B cell (primary cell): ENCODE measurements at regions not wholly inside any gene's neighbourhood (a gene's known extent, or its start where the extent isn't known, plus 50 kb on each side); places are given as distances from the start of the nearest gene placed in this dataset.

Experiments used
- ATAC-seq: fragments of 200-7000 bp; cut with Tn5 transposase; one replicate; pipeline ENCODE4 v1.10.0; 2021; ENCODE audit warnings: low read depth, mild to moderate bottlenecking, moderate number of reproducible peaks, moderate library complexity
- CTCF ChIA-PET: fragments of 350-600 bp; sonication (Branson Sonifier 250); formaldehyde crosslinking; loops from one replicate; lab custom pipeline; 2021; ENCODE audit warnings: antibody characterized with exemption, inconsistent platforms; lab: Charles Lee
- POLR2A ChIA-PET: fragments of 350-600 bp; sonication (Branson Sonifier 250); formaldehyde crosslinking; loops from one replicate; lab custom pipeline; 2021; ENCODE audit warnings: antibody characterized with exemption; lab: Charles Lee
- DNase-seq: peaks from one replicate; pipeline ENCODE4 v3.0.0; 2013
- H2AFZ ChIP-seq: 2 replicates; pipeline ENCODE4 v1.6.1; 2012; ENCODE audit warnings: mild to moderate bottlenecking, low read depth, low read length; ENCODE audit not compliant: insufficient read depth, poor library complexity, severe bottlenecking
- H3K27ac ChIP-seq, 2 donors: 1 replicate in 1 of 2; 2 replicates in 1 of 2; pipeline ENCODE4 v1.5.1; 2012 to 2013; ENCODE audit warnings: low read length in 2 of 2, mild to moderate bottlenecking in 2 of 2, moderate library complexity in 1 of 2
- H3K27me3 ChIP-seq, 4 experiments: fragments of 200-600 bp in 1 of 4; sonication (generic) in 1 of 4; replicated peaks in 1 of 4; 1 replicate in 2 of 4; 2 replicates in 2 of 4; pipeline versions ENCODE4 v1.6.1 to v1.7.0; 2013 to 2016; ENCODE audit warnings: low read length in 3 of 4, mild to moderate bottlenecking in 2 of 4, mixed read lengths in 1 of 4, moderate library complexity in 1 of 4; ENCODE audit not compliant: insufficient read depth in 4 of 4, control insufficient read depth in 3 of 4; ENCODE audit errors: control extremely low read depth in 1 of 4
- H3K36me3 ChIP-seq, 2 experiments: replicated peaks in 1 of 2; 1 replicate in 1 of 2; 2 replicates in 1 of 2; pipeline versions ENCODE4 v1.6.1 to v1.7.1; 2013; ENCODE audit warnings: low read length in 1 of 2; ENCODE audit not compliant: insufficient read depth in 2 of 2, control insufficient read depth in 1 of 2; ENCODE audit errors: control extremely low read depth in 1 of 2, extremely low read depth in 1 of 2
- H3K4me1 ChIP-seq, 2 donors: fragments of 200-600 bp in 1 of 2; sonication (generic) in 1 of 2; 1 replicate in 1 of 2; 2 replicates in 1 of 2; pipeline versions ENCODE4 v1.5.1 to v1.6.1; 2013 to 2017; ENCODE audit warnings: low read length in 2 of 2; ENCODE audit not compliant: control insufficient read depth in 2 of 2, insufficient read depth in 2 of 2
- H3K4me2 ChIP-seq: replicated peaks from 2 replicates; pipeline ENCODE3; 2012; ENCODE audit warnings: mild to moderate bottlenecking, low read depth, low read length; ENCODE audit not compliant: poor library complexity, severe bottlenecking
- H3K4me3 ChIP-seq, 5 experiments: fragments of 200-600 bp in 1 of 5; sonication (generic) in 1 of 5; 1 replicate in 3 of 5; 2 replicates in 2 of 5; pipeline versions ENCODE4 v1.5.1 to v1.7.0; 2011 to 2016; ENCODE audit warnings: low read length in 4 of 5, mild to moderate bottlenecking in 4 of 5, low read depth in 2 of 5, control low read depth in 1 of 5, moderate library complexity in 1 of 5; ENCODE audit not compliant: insufficient read depth in 1 of 5; ENCODE audit errors: control extremely low read depth in 1 of 5, extremely low read depth in 1 of 5
- H3K79me2 ChIP-seq: fragments of 200-600 bp; sonication (generic); one replicate; pipeline ENCODE4 v1.6.0; 2016; ENCODE audit warnings: low read length; ENCODE audit not compliant: control insufficient read depth, insufficient read depth
- H3K9ac ChIP-seq: fragments of 200-600 bp; sonication (generic); 2 replicates; pipeline ENCODE4 v1.6.1; 2017; ENCODE audit warnings: mild to moderate bottlenecking, low read length, moderate library complexity
- H3K9me3 ChIP-seq, 3 donors: one replicate each; pipeline versions ENCODE4 v1.6.1 to v1.7.1; 2013; ENCODE audit warnings: low read length in 2 of 3; ENCODE audit not compliant: control insufficient read depth in 2 of 3, insufficient read depth in 1 of 3; ENCODE audit errors: control extremely low read depth in 1 of 3
- H4K20me1 ChIP-seq: 2 replicates; pipeline ENCODE4 v1.6.0; 2012; ENCODE audit warnings: mild to moderate bottlenecking, low read length; ENCODE audit not compliant: insufficient read depth, control insufficient read depth, poor library complexity, severe bottlenecking
- H3K27ac Mint-ChIP-seq: one replicate; pipeline ENCODE4 v1.8.0; 2021; ENCODE audit warnings: mixed read lengths
- H3K27me3 Mint-ChIP-seq: one replicate; pipeline ENCODE4 v1.8.0; 2021; ENCODE audit warnings: mixed read lengths
- H3K4me1 Mint-ChIP-seq: one replicate; pipeline ENCODE4 v1.8.0; 2021; ENCODE audit warnings: mixed read lengths
- H3K4me3 Mint-ChIP-seq: one replicate; pipeline ENCODE4 v1.8.0; 2021; ENCODE audit warnings: mixed read lengths
- H3K9me3 Mint-ChIP-seq: one replicate; pipeline ENCODE4 v1.8.0; 2022; ENCODE audit warnings: mixed read lengths; ENCODE audit not compliant: insufficient read depth
- EZH2 ChIP-seq: IDR thresholded peaks from 2 replicates; pipeline ENCODE4 v1.6.1; 2012; ENCODE audit warnings: borderline replicate concordance, low read depth, mild to moderate bottlenecking, moderate library complexity, low read length; ENCODE audit not compliant: insufficient read depth, poor library complexity, severe bottlenecking
- WGBS: methylation state at CpG from one replicate; pipeline ENCODE4 v1.1.5; 2013; ENCODE audit warnings: missing lambda C conversion rate; ENCODE audit not compliant: insufficient coverage; 5-methylcytosine and 5-hydroxymethylcytosine counted together
- intact Hi-C: fragments of 100-400 bp; cut with micrococcal nuclease; formaldehyde crosslinking; loops from one replicate; pipeline ENCODE4 v1.10.0; 2022
- TF ChIP-seq, protein P1 (sequence below): fragments of 200-600 bp; IDR thresholded peaks from one replicate; pipeline ENCODE4 v1.8.0; 2022; ENCODE audit warnings: antibody characterized with exemption, mild to moderate bottlenecking

DNA sequence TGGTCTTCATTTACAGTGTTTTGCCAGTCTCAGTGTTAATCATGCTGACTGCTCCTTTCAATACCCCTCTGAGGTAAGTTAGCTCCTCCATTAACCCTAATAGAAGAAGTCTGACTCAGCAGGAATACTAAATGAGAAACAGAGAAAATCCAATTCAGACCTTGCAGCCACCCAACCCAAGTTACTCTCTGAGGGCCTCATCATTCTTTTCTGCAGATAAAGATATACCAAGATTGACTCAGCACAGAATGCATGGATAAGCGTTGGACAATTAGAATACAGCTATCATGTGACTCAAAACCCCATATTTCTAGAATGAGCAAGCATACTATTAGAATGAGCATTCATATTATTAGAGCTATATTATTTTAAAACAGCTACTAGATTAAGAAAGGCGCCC, 389.1 kb upstream of the SGO1 start:
- Histone ChIP-seq H3K9me3 (peaks cover 0 to 5% (median 0%) of the 10 kb centered on the region in 3 donors), H4K20me1 (no peaks in the 10 kb centered on the region), H3K4me2 (no peak overlapping the region), H3K9ac (no peak overlapping the region), H3K79me2 (no peaks in the 10 kb centered on the region), H2AFZ (no peak overlapping the region), H3K4me3 (no peak overlapping the region), H3K27ac (no peak overlapping the region), H3K36me3 (no peaks in the 10 kb centered on the region), H3K4me1 (no peaks in the 10 kb centered on the region), H3K27me3 (no peaks in the 10 kb centered on the region)
- CTCF ChIA-PET: no interaction called here
- Mint-ChIP-seq H3K4me3 (no peak overlapping the region), H3K27me3 (no peaks in the 10 kb centered on the region), H3K27ac (no peak overlapping the region), H3K9me3 (no peaks in the 10 kb centered on the region), H3K4me1 (no peaks in the 10 kb centered on the region)
- TF ChIP-seq EZH2: no peak
- TF ChIP-seq, protein P1, sequence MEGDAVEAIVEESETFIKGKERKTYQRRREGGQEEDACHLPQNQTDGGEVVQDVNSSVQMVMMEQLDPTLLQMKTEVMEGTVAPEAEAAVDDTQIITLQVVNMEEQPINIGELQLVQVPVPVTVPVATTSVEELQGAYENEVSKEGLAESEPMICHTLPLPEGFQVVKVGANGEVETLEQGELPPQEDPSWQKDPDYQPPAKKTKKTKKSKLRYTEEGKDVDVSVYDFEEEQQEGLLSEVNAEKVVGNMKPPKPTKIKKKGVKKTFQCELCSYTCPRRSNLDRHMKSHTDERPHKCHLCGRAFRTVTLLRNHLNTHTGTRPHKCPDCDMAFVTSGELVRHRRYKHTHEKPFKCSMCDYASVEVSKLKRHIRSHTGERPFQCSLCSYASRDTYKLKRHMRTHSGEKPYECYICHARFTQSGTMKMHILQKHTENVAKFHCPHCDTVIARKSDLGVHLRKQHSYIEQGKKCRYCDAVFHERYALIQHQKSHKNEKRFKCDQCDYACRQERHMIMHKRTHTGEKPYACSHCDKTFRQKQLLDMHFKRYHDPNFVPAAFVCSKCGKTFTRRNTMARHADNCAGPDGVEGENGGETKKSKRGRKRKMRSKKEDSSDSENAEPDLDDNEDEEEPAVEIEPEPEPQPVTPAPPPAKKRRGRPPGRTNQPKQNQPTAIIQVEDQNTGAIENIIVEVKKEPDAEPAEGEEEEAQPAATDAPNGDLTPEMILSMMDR: no peak
- intact Hi-C loops: no loop called here
- POLR2A ChIA-PET: no interaction called here
- no CpG with 5 or more reads among the region's 2 CpGs for WGBS
- ATAC-seq: no peak
- no peak for DNase-seq

DNA sequence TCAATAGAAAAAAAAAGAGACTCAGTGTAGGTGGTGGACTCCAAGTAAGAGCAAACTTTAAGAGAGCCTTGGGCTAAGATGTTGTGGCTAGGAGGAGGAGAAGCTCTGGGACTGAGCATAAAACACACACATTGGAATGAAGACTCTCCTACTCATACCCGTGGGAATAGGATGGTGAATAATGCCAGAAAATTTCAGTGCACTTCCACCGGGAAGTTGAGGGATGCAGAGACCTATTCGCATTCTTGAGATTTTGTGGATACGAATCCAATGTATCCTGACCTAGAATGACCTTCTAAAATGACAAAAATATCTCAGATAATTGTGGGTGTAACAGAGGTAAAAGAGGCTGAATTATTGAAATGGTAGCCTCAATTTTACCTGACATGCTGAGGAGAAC, 388.7 kb upstream of the SGO1 start:
- Histone ChIP-seq H3K9me3 (peaks cover 0 to 5% (median 0%) of the 10 kb centered on the region in 3 donors), H3K27me3 (no peaks in the 10 kb centered on the region), H2AFZ (no peak overlapping the region), H3K4me2 (no peak overlapping the region), H3K79me2 (no peaks in the 10 kb centered on the region), H3K4me3 (no peak overlapping the region), H3K36me3 (no peaks in the 10 kb centered on the region), H3K9ac (no peak overlapping the region), H3K4me1 (no peaks in the 10 kb centered on the region), H4K20me1 (no peaks in the 10 kb centered on the region), H3K27ac (no peak overlapping the region)
- WGBS: no CpG with 5 or more reads among the region's 4 CpGs
- Mint-ChIP-seq H3K4me3 (no peak overlapping the region), H3K9me3 (no peaks in the 10 kb centered on the region), H3K27me3 (no peaks in the 10 kb centered on the region), H3K27ac (no peak overlapping the region), H3K4me1 (no peaks in the 10 kb centered on the region)
- TF ChIP-seq, protein P1: no peak
- TF ChIP-seq EZH2: no peak
- DNase-seq: no peak
- intact Hi-C loops: no loop called here
- no peak for ATAC-seq
- CTCF ChIA-PET: no interaction called here
- POLR2A ChIA-PET: no interaction called here
